H9 (cell line): ENCODE measurements at regions not wholly inside any gene's neighbourhood (a gene's known extent, or its start where the extent isn't known, plus 50 kb on each side); places are given as distances from the start of the nearest gene placed in this dataset.

Experiments
- DNase-seq: peaks from one replicate; pipeline ENCODE4 v3.0.0-alpha.2; 2017
- H2AFZ ChIP-seq: one replicate; pipeline ENCODE4 v1.6.1; 2013; ENCODE audit warnings: mild to moderate bottlenecking, low read length, control low read depth, moderate library complexity
- H2AK5ac ChIP-seq: 2 replicates; pipeline ENCODE4 v1.6.1; 2013; ENCODE audit warnings: low read length, control low read depth, mixed read lengths; ENCODE audit not compliant: insufficient read length
- H2BK120ac ChIP-seq: one replicate; pipeline ENCODE4 v1.6.1; 2013; ENCODE audit warnings: low read depth, mild to moderate bottlenecking, low read length, control low read depth, inconsistent platforms; ENCODE audit not compliant: poor library complexity, severe bottlenecking
- H2BK12ac ChIP-seq: 2 replicates; pipeline ENCODE4 v1.6.1; 2013; ENCODE audit warnings: low read length, control low read depth, mixed read lengths, low read depth; ENCODE audit not compliant: insufficient read length
- H2BK15ac ChIP-seq: 2 replicates; pipeline ENCODE4 v1.6.1; 2013; ENCODE audit warnings: low read depth, low read length, control low read depth
- H2BK20ac ChIP-seq: one replicate; pipeline ENCODE4 v1.6.1; 2013; ENCODE audit warnings: low read depth, mild to moderate bottlenecking, low read length, control low read depth, inconsistent platforms; ENCODE audit not compliant: poor library complexity, severe bottlenecking
- H2BK5ac ChIP-seq: 2 replicates; pipeline ENCODE4 v1.6.1; 2013; ENCODE audit warnings: low read length, control low read depth, mixed read lengths; ENCODE audit not compliant: insufficient read length
- H3K14ac ChIP-seq: 2 replicates; pipeline ENCODE4 v1.6.1; 2013; ENCODE audit warnings: low read length, control low read depth; ENCODE audit not compliant: insufficient read depth
- H3K18ac ChIP-seq: 2 replicates; pipeline ENCODE4 v1.6.1; 2013; ENCODE audit warnings: low read depth, mild to moderate bottlenecking, mixed read lengths, low read length, control low read depth; ENCODE audit not compliant: insufficient read length
- H3K23ac ChIP-seq: 2 replicates; pipeline ENCODE4 v1.6.1; 2013; ENCODE audit warnings: low read length, control low read depth, mixed read lengths, low read depth; ENCODE audit not compliant: insufficient read length
- H3K23me2 ChIP-seq: 2 replicates; pipeline ENCODE4 v1.6.1; 2013; ENCODE audit warnings: low read depth, mild to moderate bottlenecking, mixed read lengths, low read length, control low read depth; ENCODE audit not compliant: insufficient read length, poor library complexity, severe bottlenecking
- H3K27ac ChIP-seq: 2 replicates; pipeline ENCODE4 v1.5.1; 2013; ENCODE audit warnings: low read length, control low read depth, mixed read lengths, low read depth; ENCODE audit not compliant: insufficient read length
- H3K27me3 ChIP-seq: 2 replicates; pipeline ENCODE4 v1.6.1; 2013; ENCODE audit warnings: low read length, control low read depth, inconsistent platforms; ENCODE audit not compliant: insufficient read depth
- H3K4ac ChIP-seq: 2 replicates; pipeline ENCODE4 v1.6.1; 2013; ENCODE audit warnings: low read depth, mild to moderate bottlenecking, control low read depth, inconsistent platforms, low read length, moderate library complexity
- H3K4me1 ChIP-seq: 2 replicates; pipeline ENCODE4 v1.6.1; 2013; ENCODE audit warnings: low read length, control low read depth, inconsistent platforms; ENCODE audit not compliant: insufficient read depth
- H3K4me2 ChIP-seq: 2 replicates; pipeline ENCODE4 v1.6.1; 2013; ENCODE audit warnings: low read length, control low read depth, mixed read lengths; ENCODE audit not compliant: insufficient read length, insufficient read depth
- H3K56ac ChIP-seq: 2 replicates; pipeline ENCODE4 v1.6.1; 2013; ENCODE audit warnings: low read depth, mild to moderate bottlenecking, mixed read lengths, low read length, control low read depth; ENCODE audit not compliant: insufficient read length
- H3K79me1 ChIP-seq: 2 replicates; pipeline ENCODE4 v1.6.1; 2013; ENCODE audit warnings: low read depth, mild to moderate bottlenecking, moderate library complexity, low read length, control low read depth, inconsistent platforms; ENCODE audit not compliant: insufficient read depth, poor library complexity, severe bottlenecking
- H3K79me2 ChIP-seq: 2 replicates; pipeline ENCODE4 v1.6.1; 2013; ENCODE audit warnings: low read length, control low read depth, inconsistent platforms; ENCODE audit not compliant: insufficient read depth
- H3K9ac ChIP-seq: 2 replicates; pipeline ENCODE4 v1.6.1; 2013; ENCODE audit warnings: low read length, control low read depth, mixed read lengths; ENCODE audit not compliant: insufficient read length; ENCODE audit errors: extremely low read depth
- H3K9me3 ChIP-seq: one replicate; pipeline ENCODE4 v1.6.1; 2013; ENCODE audit warnings: low read depth, low read length, inconsistent platforms; ENCODE audit not compliant: control insufficient read depth
- H3T11ph ChIP-seq: one replicate; pipeline ENCODE4 v1.6.1; 2013; ENCODE audit warnings: mild to moderate bottlenecking, low read length, control low read depth, inconsistent platforms
- H4K20me1 ChIP-seq: one replicate; pipeline ENCODE4 v1.6.1; 2013; ENCODE audit not compliant: control insufficient read depth, insufficient read length, insufficient read depth
- H4K5ac ChIP-seq: 2 replicates; pipeline ENCODE4 v1.6.1; 2013; ENCODE audit warnings: low read depth, mild to moderate bottlenecking, mixed read lengths, low read length, control low read depth; ENCODE audit not compliant: insufficient read length
- H4K8ac ChIP-seq: replicated peaks from 2 replicates; pipeline ENCODE4 v1.6.1; 2013; ENCODE audit warnings: low read length, control low read depth, mixed read lengths, low read depth; ENCODE audit not compliant: insufficient read length
- H4K91ac ChIP-seq: 2 replicates; pipeline ENCODE4 v1.6.1; 2013; ENCODE audit warnings: low read depth, mild to moderate bottlenecking, moderate library complexity, mixed read lengths, low read length, control low read depth; ENCODE audit not compliant: insufficient read length
- H3K27ac Mint-ChIP-seq, 3 experiments: 2 replicates in 2 of 3; 3 replicates in 1 of 3; pipeline ENCODE4 v1.8.0; 2020 to 2021; ENCODE audit warnings: mixed read lengths in 3 of 3, mild to moderate bottlenecking in 1 of 3, moderate library complexity in 1 of 3
- H3K27me3 Mint-ChIP-seq: 2 replicates; pipeline ENCODE4 v1.8.0; 2021; ENCODE audit warnings: low read depth, mild to moderate bottlenecking, moderate library complexity, mixed read lengths
- H3K36me3 Mint-ChIP-seq, 3 experiments: 2 replicates in 2 of 3; 3 replicates in 1 of 3; pipeline ENCODE4 v1.8.0; 2020 to 2021; ENCODE audit warnings: low read depth in 3 of 3, mixed read lengths in 3 of 3; ENCODE audit not compliant: insufficient read depth in 1 of 3
- H3K4me1 Mint-ChIP-seq, 2 experiments: 2 replicates each; pipeline ENCODE4 v1.8.0; 2020; ENCODE audit warnings: mixed read lengths in 2 of 2
- H3K4me3 Mint-ChIP-seq, 2 experiments: 2 replicates in 1 of 2; 3 replicates in 1 of 2; pipeline ENCODE4 v1.8.0; 2020 to 2021; ENCODE audit warnings: mild to moderate bottlenecking in 2 of 2, mixed read lengths in 2 of 2, moderate library complexity in 1 of 2
- H3K9me3 Mint-ChIP-seq, 2 experiments: 2 replicates in 1 of 2; 3 replicates in 1 of 2; pipeline ENCODE4 v1.8.0; 2020; ENCODE audit warnings: mild to moderate bottlenecking in 2 of 2, mixed read lengths in 2 of 2, moderate library complexity in 1 of 2
- WGBS: extraction: QIAGEN DNeasy Blood & Tissue Kit; methylation state at CpG from one replicate; pipeline ENCODE4 v1.1.7; 2013; ENCODE audit warnings: missing lambda C conversion rate, low lambda C conversion rate, mixed read lengths; ENCODE audit not compliant: insufficient read length; ENCODE audit errors: extremely low coverage; 5-methylcytosine and 5-hydroxymethylcytosine counted together
- TF ChIP-seq, protein P1 (sequence below): fragments of 200-600 bp; sonication (generic); conservative IDR thresholded peaks from 3 replicates; pipeline ENCODE4 v1.8.0; 2021; ENCODE audit warnings: antibody characterized with exemption, mild to moderate bottlenecking

GRCh38 chr2:177123048-177123447 is 89.5 kb upstream of the HNRNPA3 start:
- no peaks in the 10 kb centered on the region for H3K27me3 ChIP-seq
- H3K18ac ChIP-seq, result no peak overlapping the region
- TF ChIP-seq, protein P1, sequence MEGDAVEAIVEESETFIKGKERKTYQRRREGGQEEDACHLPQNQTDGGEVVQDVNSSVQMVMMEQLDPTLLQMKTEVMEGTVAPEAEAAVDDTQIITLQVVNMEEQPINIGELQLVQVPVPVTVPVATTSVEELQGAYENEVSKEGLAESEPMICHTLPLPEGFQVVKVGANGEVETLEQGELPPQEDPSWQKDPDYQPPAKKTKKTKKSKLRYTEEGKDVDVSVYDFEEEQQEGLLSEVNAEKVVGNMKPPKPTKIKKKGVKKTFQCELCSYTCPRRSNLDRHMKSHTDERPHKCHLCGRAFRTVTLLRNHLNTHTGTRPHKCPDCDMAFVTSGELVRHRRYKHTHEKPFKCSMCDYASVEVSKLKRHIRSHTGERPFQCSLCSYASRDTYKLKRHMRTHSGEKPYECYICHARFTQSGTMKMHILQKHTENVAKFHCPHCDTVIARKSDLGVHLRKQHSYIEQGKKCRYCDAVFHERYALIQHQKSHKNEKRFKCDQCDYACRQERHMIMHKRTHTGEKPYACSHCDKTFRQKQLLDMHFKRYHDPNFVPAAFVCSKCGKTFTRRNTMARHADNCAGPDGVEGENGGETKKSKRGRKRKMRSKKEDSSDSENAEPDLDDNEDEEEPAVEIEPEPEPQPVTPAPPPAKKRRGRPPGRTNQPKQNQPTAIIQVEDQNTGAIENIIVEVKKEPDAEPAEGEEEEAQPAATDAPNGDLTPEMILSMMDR, result peak; percentile 33; the same call in 1 of the 3 replicates
- no peaks in the 10 kb centered on the region for H4K20me1 ChIP-seq
- H3K4me1 Mint-ChIP-seq, result peaks cover 4 to 11% of the 10 kb centered on the region in 2 experiments
- H3K4me2 ChIP-seq, result no peak overlapping the region
- H3K4me1 ChIP-seq, result no peaks in the 10 kb centered on the region
- H4K91ac ChIP-seq, result no peak overlapping the region
- H2BK120ac ChIP-seq, result no peak overlapping the region
- H3K27me3 Mint-ChIP-seq, result no peaks in the 10 kb centered on the region; the same call in 1 of the 2 replicates
- H2BK5ac ChIP-seq, result no peak overlapping the region
- no peak overlapping the region for H3K4me3 Mint-ChIP-seq
- H2BK15ac ChIP-seq, result no peak overlapping the region
- H2AK5ac ChIP-seq, result no peak overlapping the region
- H3K23me2 ChIP-seq, result no peaks in the 10 kb centered on the region
- no peak overlapping the region for H3K14ac ChIP-seq
- H3K9me3 Mint-ChIP-seq, result no peaks in the 10 kb centered on the region
- H2AFZ ChIP-seq, result no peak overlapping the region
- no peak overlapping the region for H3K27ac Mint-ChIP-seq
- H3K79me2 ChIP-seq, result no peaks in the 10 kb centered on the region
- H3K27ac ChIP-seq, result no peak overlapping the region
- no peak overlapping the region for H3T11ph ChIP-seq
- no peaks in the 10 kb centered on the region for H3K79me1 ChIP-seq
- no peak overlapping the region for H3K4ac ChIP-seq
- H3K9me3 ChIP-seq, result no peaks in the 10 kb centered on the region
- no peak overlapping the region for H2BK20ac ChIP-seq
- no peaks in the 10 kb centered on the region for H3K36me3 Mint-ChIP-seq
- no peak overlapping the region for H3K23ac ChIP-seq
- H3K9ac ChIP-seq, result no peak overlapping the region
- no peak overlapping the region for H3K56ac ChIP-seq
- H4K5ac ChIP-seq, result no peak overlapping the region
- DNase-seq, result no peak
- WGBS, result no CpG with 5 or more reads among the region's 1 CpG
- no peak overlapping the region for H4K8ac ChIP-seq
- H2BK12ac ChIP-seq, result no peak overlapping the region
